CD8-positive, alpha-beta memory T cell (primary cell): ENCODE measurements at regions not wholly inside any gene's neighbourhood (a gene's known extent, or its start where the extent isn't known, plus 50 kb on each side); places are given as distances from the start of the nearest gene placed in this dataset.
"Not testable (repeated sequence)": the region's sequence is repeated elsewhere in the genome, so short reads cannot be mapped to it uniquely, and the experiment has no call there.

Experiments
- CTCF ChIA-PET: fragments of 350-600 bp; sonication (Branson Sonifier 250); formaldehyde crosslinking; loops from one replicate; lab custom pipeline; 2021; ENCODE audit warnings: antibody characterized with exemption; lab: Charles Lee
- POLR2A ChIA-PET: fragments of 350-600 bp; sonication (Branson Sonifier 250); formaldehyde crosslinking; loops from one replicate; lab custom pipeline; 2021; ENCODE audit warnings: antibody characterized with exemption; lab: Charles Lee
- DNase-seq, 5 donors: peaks; one replicate each; pipeline versions ENCODE4 v3.0.0 to v3.0.0-alpha.2; 2020 to 2022; ENCODE audit warnings: mixed read lengths in 1 of 5
- H3K27ac ChIP-seq: one replicate; pipeline ENCODE4 v1.7.0; 2013; ENCODE audit warnings: low read depth, mild to moderate bottlenecking, low read length, moderate library complexity
- H3K27me3 ChIP-seq: 2 replicates; pipeline ENCODE4 v1.7.0; 2013; ENCODE audit warnings: low read length, mild to moderate bottlenecking; ENCODE audit not compliant: insufficient read depth, poor library complexity, severe bottlenecking
- H3K36me3 ChIP-seq: 2 replicates; pipeline ENCODE4 v1.7.0; 2013; ENCODE audit warnings: mild to moderate bottlenecking, low read length, moderate library complexity; ENCODE audit not compliant: insufficient read depth
- H3K4me1 ChIP-seq: 2 replicates; pipeline ENCODE4 v1.7.0; 2013; ENCODE audit warnings: mild to moderate bottlenecking, low read length, moderate library complexity; ENCODE audit not compliant: insufficient read depth
- H3K4me3 ChIP-seq: 2 replicates; pipeline ENCODE4 v1.7.0; 2013; ENCODE audit warnings: mild to moderate bottlenecking, low read length
- H3K9me3 ChIP-seq: 2 replicates; pipeline ENCODE4 v1.7.0; 2013; ENCODE audit warnings: mild to moderate bottlenecking, low read length
- H3K27ac Mint-ChIP-seq, 8 donors: one replicate each; pipeline ENCODE4 v1.8.0; 2020 to 2021; ENCODE audit warnings: mixed read lengths in 8 of 8, mild to moderate bottlenecking in 6 of 8, inconsistent platforms in 3 of 8, moderate library complexity in 3 of 8
- H3K27me3 Mint-ChIP-seq, 2 donors: one replicate each; pipeline ENCODE4 v1.8.0; 2020 to 2021; ENCODE audit warnings: mixed read lengths in 2 of 2, mild to moderate bottlenecking in 1 of 2, moderate library complexity in 1 of 2
- H3K36me3 Mint-ChIP-seq, 3 donors: one replicate each; pipeline ENCODE4 v1.8.0; 2020 to 2021; ENCODE audit warnings: mixed read lengths in 3 of 3, inconsistent platforms in 1 of 3, mild to moderate bottlenecking in 1 of 3
- H3K4me1 Mint-ChIP-seq, 3 donors: one replicate each; pipeline ENCODE4 v1.8.0; 2020 to 2021; ENCODE audit warnings: mixed read lengths in 3 of 3, inconsistent platforms in 1 of 3, mild to moderate bottlenecking in 1 of 3
- H3K4me3 Mint-ChIP-seq, 7 donors: one replicate each; pipeline ENCODE4 v1.8.0; 2020 to 2021; ENCODE audit warnings: mixed read lengths in 7 of 7, mild to moderate bottlenecking in 6 of 7, moderate library complexity in 4 of 7, inconsistent platforms in 2 of 7
- H3K9me3 Mint-ChIP-seq, 5 donors: one replicate each; pipeline ENCODE4 v1.8.0; 2020 to 2022; ENCODE audit warnings: mixed read lengths in 5 of 5, mild to moderate bottlenecking in 3 of 5, moderate library complexity in 2 of 5, inconsistent platforms in 1 of 5

- Histone ChIP-seq H3K4me1 (no peaks in the 10 kb centered on the region), H3K4me3 (no peak overlapping the region), H3K27ac (no peak overlapping the region), H3K9me3 (no peaks in the 10 kb centered on the region), H3K27me3 (no peaks in the 10 kb centered on the region), H3K36me3 (no peaks in the 10 kb centered on the region)
- peaks cover 23 to 39% (median 29%) of the 10 kb centered on the region in 3 donors for H3K4me1 Mint-ChIP-seq
- no peaks in the 10 kb centered on the region for H3K9me3 Mint-ChIP-seq
- H3K4me3 Mint-ChIP-seq: no peak overlapping the region
- ChIA-PET POLR2A (no interaction called here), CTCF (interaction anchor here (1.0 to 1.6 kb wide), 2 partner anchors 11 to 108 kb away, joined by 3 read pairs; no protein-coding TSS in a partner anchor)
- no peak for DNase-seq
- H3K27me3 Mint-ChIP-seq: no peaks in the 10 kb centered on the region
- H3K27ac Mint-ChIP-seq: no peak overlapping the region
- H3K36me3 Mint-ChIP-seq: peaks cover 0 to 1% (median 0%) of the 10 kb centered on the region in 3 donors
Observed at GRCh38 chr3:153273217-153273616, 111.2 kb downstream of the RAP2B start.

GRCh38 chr3:153273767-153274435, 111.9 kb downstream of the RAP2B start:
- Mint-ChIP-seq H3K36me3 (peaks cover 0 to 1% (median 0%) of the 10 kb centered on the region in 3 donors), H3K27me3 (no peaks in the 10 kb centered on the region), H3K4me1 (peaks cover 23 to 39% (median 29%) of the 10 kb centered on the region in 3 donors), H3K9me3 (no peaks in the 10 kb centered on the region), H3K27ac (no peak overlapping the region), H3K4me3 (no peak overlapping the region)
- CTCF ChIA-PET: interaction anchor here (1.0 to 1.6 kb wide), 2 partner anchors 10 to 108 kb away, joined by 3 read pairs; no protein-coding TSS in a partner anchor
- no peak overlapping the region for H3K27ac ChIP-seq
- no peak for DNase-seq
- no peaks in the 10 kb centered on the region for H3K9me3 ChIP-seq
- no peaks in the 10 kb centered on the region for H3K27me3 ChIP-seq
- POLR2A ChIA-PET: no interaction called here
- H3K4me1 ChIP-seq: no peaks in the 10 kb centered on the region
- no peaks in the 10 kb centered on the region for H3K36me3 ChIP-seq
- H3K4me3 ChIP-seq: no peak overlapping the region

- H3K36me3 ChIP-seq: no peaks in the 10 kb centered on the region
- no peak overlapping the region for H3K27ac Mint-ChIP-seq
- ChIA-PET CTCF (no interaction called here), POLR2A (no interaction called here)
- H3K4me3 Mint-ChIP-seq: no peak overlapping the region
- H3K36me3 Mint-ChIP-seq: peaks cover 0 to 1% (median 0%) of the 10 kb centered on the region in 3 donors
- H3K4me1 ChIP-seq: no peaks in the 10 kb centered on the region
- no peaks in the 10 kb centered on the region for H3K9me3 Mint-ChIP-seq
- DNase-seq: no peak
- no peak overlapping the region for H3K4me3 ChIP-seq
- H3K9me3 ChIP-seq: no peaks in the 10 kb centered on the region
- H3K27ac ChIP-seq: no peak overlapping the region
- H3K4me1 Mint-ChIP-seq: peaks cover 23 to 39% (median 29%) of the 10 kb centered on the region in 3 donors
- H3K27me3 Mint-ChIP-seq: no peaks in the 10 kb centered on the region
- no peaks in the 10 kb centered on the region for H3K27me3 ChIP-seq
Observed at GRCh38 chr3:153274561-153274960, 112.5 kb downstream of the RAP2B start.

- ChIA-PET POLR2A (no interaction called here), CTCF (no interaction called here)
- H3K36me3 ChIP-seq: no peaks in the 10 kb centered on the region
- no peak for DNase-seq
- no peaks in the 10 kb centered on the region for H3K9me3 ChIP-seq
- no peaks in the 10 kb centered on the region for H3K27me3 Mint-ChIP-seq
- no peaks in the 10 kb centered on the region for H3K4me1 ChIP-seq
- peaks cover 20 to 31% (median 27%) of the 10 kb centered on the region in 3 donors for H3K4me1 Mint-ChIP-seq
- H3K27me3 ChIP-seq: no peaks in the 10 kb centered on the region
- H3K4me3 Mint-ChIP-seq: peak overlapping the region in 1 of 7 donors; percentile 46
- peak overlapping the region in 1 of 8 donors; percentile 64 for H3K27ac Mint-ChIP-seq
- peaks cover 0 to 1% (median 0%) of the 10 kb centered on the region in 3 donors for H3K36me3 Mint-ChIP-seq
- H3K9me3 Mint-ChIP-seq: no peaks in the 10 kb centered on the region
- no peak overlapping the region for H3K4me3 ChIP-seq
- no peak overlapping the region for H3K27ac ChIP-seq
Observed at GRCh38 chr3:153275514-153275913, 113.5 kb downstream of the RAP2B start.

- Mint-ChIP-seq H3K4me1 (peaks cover 11 to 18% (median 16%) of the 10 kb centered on the region in 3 donors), H3K27ac (no peak overlapping the region), H3K27me3 (no peaks in the 10 kb centered on the region), H3K36me3 (peaks cover 0 to 1% (median 0%) of the 10 kb centered on the region in 3 donors), H3K9me3 (no peaks in the 10 kb centered on the region), H3K4me3 (no peak overlapping the region)
- CTCF ChIA-PET: no interaction called here
- Histone ChIP-seq H3K27ac (no peak overlapping the region), H3K4me3 (no peak overlapping the region), H3K27me3 (no peaks in the 10 kb centered on the region), H3K36me3 (no peaks in the 10 kb centered on the region), H3K9me3 (no peaks in the 10 kb centered on the region), H3K4me1 (no peaks in the 10 kb centered on the region)
- POLR2A ChIA-PET: no interaction called here
- DNase-seq: no peak
Observed at GRCh38 chr3:153277029-153277428, 115.0 kb downstream of the RAP2B start.

- H3K9me3 ChIP-seq, H3K27me3 ChIP-seq, H3K9me3 Mint-ChIP-seq, H3K36me3 ChIP-seq, H3K27me3 Mint-ChIP-seq, DNase-seq, H3K36me3 Mint-ChIP-seq, H3K4me3 ChIP-seq, POLR2A ChIA-PET, H3K27ac Mint-ChIP-seq, H3K27ac ChIP-seq, H3K4me3 Mint-ChIP-seq: not testable (repeated sequence)
- H3K4me1 ChIP-seq: peaks cover 24% of the 10 kb centered on the region
- peaks cover 23 to 29% (median 24%) of the 10 kb centered on the region in 3 donors for H3K4me1 Mint-ChIP-seq
- CTCF ChIA-PET: interaction anchor here (0.8 kb wide), 2 partner anchors 9 to 57 kb away, joined by 4 read pairs; no protein-coding TSS in a partner anchor
Observed at GRCh38 chr3:153281236-153281997, 119.4 kb downstream of the RAP2B start.

GRCh38 chr3:153282355-153282754, 120.3 kb downstream of the RAP2B start:
- Histone ChIP-seq H3K4me1 (peaks cover 27% of the 10 kb centered on the region), H3K9me3 (no peaks in the 10 kb centered on the region), H3K4me3 (no peak overlapping the region), H3K27ac (no peak overlapping the region), H3K36me3 (no peaks in the 10 kb centered on the region), H3K27me3 (no peaks in the 10 kb centered on the region)
- H3K4me1 Mint-ChIP-seq: peaks cover 26 to 33% (median 29%) of the 10 kb centered on the region in 3 donors
- DNase-seq: no peak
- no peaks in the 10 kb centered on the region for H3K27me3 Mint-ChIP-seq
- no peaks in the 10 kb centered on the region for H3K9me3 Mint-ChIP-seq
- H3K4me3 Mint-ChIP-seq: no peak overlapping the region
- ChIA-PET POLR2A (no interaction called here), CTCF (no interaction called here)
- peak overlapping the region in 1 of 8 donors; percentile 52 for H3K27ac Mint-ChIP-seq
- H3K36me3 Mint-ChIP-seq: no peaks in the 10 kb centered on the region
